ENCODE measurements at regions not wholly inside any gene's neighbourhood (a gene's known extent, or its start where the extent isn't known, plus 50 kb on each side); places are given as distances from the start of the nearest gene placed in this dataset.

- no peaks in the 10 kb centered on the region for H3K9me3 ChIP-seq
- H3K27me3 ChIP-seq = no peaks in the 10 kb centered on the region
- H3K27ac ChIP-seq = no peak overlapping the region
- H3K4me1 ChIP-seq = no peaks in the 10 kb centered on the region
- no peak overlapping the region for H3K4me3 ChIP-seq
- H3K36me3 ChIP-seq = no peaks in the 10 kb centered on the region
- intact Hi-C loops (cut with DNase I) = no loop called here
- no peak for DNase-seq (ENCODE audit: extremely low spot score in 2 of 2)
- TF ChIP-seq POLR2A (IDR thresholded peaks at IDR 0.05) (no peak), CTCF (IDR thresholded peaks at IDR 0.05) (no peak), POLR2AphosphoS5 (IDR thresholded peaks at IDR 0.05; ENCODE audit: insufficient read depth in 1 of 2, low read depth in 1 of 2) (no peak)
Measured at GRCh38 chrX:109857584-109858228, 124.6 kb upstream of the ACSL4 start.

- H3K36me3 ChIP-seq = no peaks in the 10 kb centered on the region
- H3K27ac ChIP-seq = no peak overlapping the region
- intact Hi-C loops (cut with DNase I) = no loop called here
- H3K4me1 ChIP-seq = no peaks in the 10 kb centered on the region
- no peak for TF ChIP-seq CTCF (IDR thresholded peaks at IDR 0.05)
- no peak for TF ChIP-seq POLR2AphosphoS5 (IDR thresholded peaks at IDR 0.05; ENCODE audit: insufficient read depth in 1 of 2, low read depth in 1 of 2)
- TF ChIP-seq POLR2A (IDR thresholded peaks at IDR 0.05) = no peak
- H3K4me3 ChIP-seq = no peak overlapping the region
- no peaks in the 10 kb centered on the region for H3K27me3 ChIP-seq
- H3K9me3 ChIP-seq = no peaks in the 10 kb centered on the region
- DNase-seq (ENCODE audit: extremely low spot score in 2 of 2) = no peak
Measured at GRCh38 chrX:109858602-109859341, 125.7 kb upstream of the ACSL4 start.

GRCh38 chrX:109859651-109860050 lies 126.6 kb upstream of the ACSL4 start:
- H3K9me3 ChIP-seq = no peaks in the 10 kb centered on the region
- DNase-seq (ENCODE audit: extremely low spot score in 2 of 2) = no peak

GRCh38 chrX:109862433-109862832 lies 129.4 kb upstream of the ACSL4 start:
- H3K27me3 ChIP-seq = no peaks in the 10 kb centered on the region
- TF ChIP-seq CTCF (IDR thresholded peaks at IDR 0.05) (no peak), POLR2AphosphoS5 (IDR thresholded peaks at IDR 0.05; ENCODE audit: insufficient read depth in 1 of 2, low read depth in 1 of 2) (no peak), POLR2A (IDR thresholded peaks at IDR 0.05) (no peak)
- intact Hi-C loops (cut with DNase I) = no loop called here
- no peaks in the 10 kb centered on the region for H3K9me3 ChIP-seq
- H3K36me3 ChIP-seq = no peaks in the 10 kb centered on the region
- no peaks in the 10 kb centered on the region for H3K4me1 ChIP-seq
- no peak overlapping the region for H3K27ac ChIP-seq
- no peak for DNase-seq (ENCODE audit: extremely low spot score in 2 of 2)
- no peak overlapping the region for H3K4me3 ChIP-seq

More at GRCh38 chrX:109859651-109860050, 126.6 kb upstream of the ACSL4 start:
- no peak overlapping the region for H3K27ac ChIP-seq
- H3K4me3 ChIP-seq = no peak overlapping the region
- intact Hi-C loops (cut with DNase I) = no loop called here
- no peaks in the 10 kb centered on the region for H3K4me1 ChIP-seq
- TF ChIP-seq POLR2A (IDR thresholded peaks at IDR 0.05) = no peak
- no peak for TF ChIP-seq CTCF (IDR thresholded peaks at IDR 0.05)
- no peak for TF ChIP-seq POLR2AphosphoS5 (IDR thresholded peaks at IDR 0.05; ENCODE audit: insufficient read depth in 1 of 2, low read depth in 1 of 2)
- H3K27me3 ChIP-seq = no peaks in the 10 kb centered on the region
- no peaks in the 10 kb centered on the region for H3K36me3 ChIP-seq

GRCh38 chrX:109863811-109864210 lies 130.8 kb upstream of the ACSL4 start:
- TF ChIP-seq CTCF (IDR thresholded peaks at IDR 0.05) (no peak), POLR2AphosphoS5 (IDR thresholded peaks at IDR 0.05; ENCODE audit: insufficient read depth in 1 of 2, low read depth in 1 of 2) (no peak), POLR2A (IDR thresholded peaks at IDR 0.05) (no peak)
- no peak for DNase-seq (ENCODE audit: extremely low spot score in 2 of 2)

More at GRCh38 chrX:109863811-109864210, 130.8 kb upstream of the ACSL4 start:
- Histone ChIP-seq H3K4me3 (no peak overlapping the region), H3K27ac (no peak overlapping the region), H3K9me3 (no peaks in the 10 kb centered on the region), H3K4me1 (no peaks in the 10 kb centered on the region), H3K27me3 (no peaks in the 10 kb centered on the region), H3K36me3 (no peaks in the 10 kb centered on the region)
- intact Hi-C loops (cut with DNase I) = no loop called here
